Keratinocyte (primary cell): ENCODE measurements at regions not wholly inside any gene's neighbourhood (a gene's known extent, or its start where the extent isn't known, plus 50 kb on each side); places are given as distances from the start of the nearest gene placed in this dataset.

ENCODE experiments used
- EZH2 ChIP-seq: IDR thresholded peaks from one replicate; pipeline ENCODE4 v1.6.1; 2012; ENCODE audit warnings: inconsistent platforms, mild to moderate bottlenecking, low read length, moderate library complexity
- TF ChIP-seq, protein P1 (sequence below), 3 experiments: IDR thresholded peaks in 1 of 3; conservative IDR thresholded peaks in 1 of 3; optimal IDR thresholded peaks in 1 of 3; 2 replicates in 2 of 3; 3 replicates in 1 of 3; pipeline versions ENCODE3 to v1.5.1; 2011; ENCODE audit warnings: low read length in 3 of 3, mild to moderate bottlenecking in 3 of 3, moderate library complexity in 2 of 3, control low read depth in 1 of 3, inconsistent platforms in 1 of 3; ENCODE audit not compliant: insufficient read depth in 2 of 3; ENCODE audit errors: extremely low read depth in 1 of 3

GRCh38 chrX:69010339-69010738 is 154.9 kb downstream of the PJA1 start:
- TF ChIP-seq, protein P1, sequence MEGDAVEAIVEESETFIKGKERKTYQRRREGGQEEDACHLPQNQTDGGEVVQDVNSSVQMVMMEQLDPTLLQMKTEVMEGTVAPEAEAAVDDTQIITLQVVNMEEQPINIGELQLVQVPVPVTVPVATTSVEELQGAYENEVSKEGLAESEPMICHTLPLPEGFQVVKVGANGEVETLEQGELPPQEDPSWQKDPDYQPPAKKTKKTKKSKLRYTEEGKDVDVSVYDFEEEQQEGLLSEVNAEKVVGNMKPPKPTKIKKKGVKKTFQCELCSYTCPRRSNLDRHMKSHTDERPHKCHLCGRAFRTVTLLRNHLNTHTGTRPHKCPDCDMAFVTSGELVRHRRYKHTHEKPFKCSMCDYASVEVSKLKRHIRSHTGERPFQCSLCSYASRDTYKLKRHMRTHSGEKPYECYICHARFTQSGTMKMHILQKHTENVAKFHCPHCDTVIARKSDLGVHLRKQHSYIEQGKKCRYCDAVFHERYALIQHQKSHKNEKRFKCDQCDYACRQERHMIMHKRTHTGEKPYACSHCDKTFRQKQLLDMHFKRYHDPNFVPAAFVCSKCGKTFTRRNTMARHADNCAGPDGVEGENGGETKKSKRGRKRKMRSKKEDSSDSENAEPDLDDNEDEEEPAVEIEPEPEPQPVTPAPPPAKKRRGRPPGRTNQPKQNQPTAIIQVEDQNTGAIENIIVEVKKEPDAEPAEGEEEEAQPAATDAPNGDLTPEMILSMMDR (optimal IDR thresholded peaks at IDR 0.05 in 1 of 3, IDR thresholded peaks at IDR 0.05 in 1 of 3, conservative IDR thresholded peaks at IDR 0.05 in 1 of 3; ENCODE audit: extremely low read depth in 1 of 3, insufficient read depth in 2 of 3, low read length in 3 of 3) = no peak
- TF ChIP-seq EZH2 = no peak
